ENCODE measurements at regions not wholly inside any gene's neighbourhood (a gene's known extent, or its start where the extent isn't known, plus 50 kb on each side); places are given as distances from the start of the nearest gene placed in this dataset.

GRCh38 chr5:152622628-152623027 lies 217.5 kb upstream of the NMUR2 start:
- Histone ChIP-seq H3K27me3 (no peaks in the 10 kb centered on the region), H3K27ac (no peak overlapping the region), H3K9me3 (no peaks in the 10 kb centered on the region), H3K4me3 (no peak overlapping the region), H3K36me3 (no peaks in the 10 kb centered on the region), H3K4me1 (no peaks in the 10 kb centered on the region)
- TF ChIP-seq POLR2A (IDR thresholded peaks at IDR 0.05): no peak
- TF ChIP-seq, protein P1, sequence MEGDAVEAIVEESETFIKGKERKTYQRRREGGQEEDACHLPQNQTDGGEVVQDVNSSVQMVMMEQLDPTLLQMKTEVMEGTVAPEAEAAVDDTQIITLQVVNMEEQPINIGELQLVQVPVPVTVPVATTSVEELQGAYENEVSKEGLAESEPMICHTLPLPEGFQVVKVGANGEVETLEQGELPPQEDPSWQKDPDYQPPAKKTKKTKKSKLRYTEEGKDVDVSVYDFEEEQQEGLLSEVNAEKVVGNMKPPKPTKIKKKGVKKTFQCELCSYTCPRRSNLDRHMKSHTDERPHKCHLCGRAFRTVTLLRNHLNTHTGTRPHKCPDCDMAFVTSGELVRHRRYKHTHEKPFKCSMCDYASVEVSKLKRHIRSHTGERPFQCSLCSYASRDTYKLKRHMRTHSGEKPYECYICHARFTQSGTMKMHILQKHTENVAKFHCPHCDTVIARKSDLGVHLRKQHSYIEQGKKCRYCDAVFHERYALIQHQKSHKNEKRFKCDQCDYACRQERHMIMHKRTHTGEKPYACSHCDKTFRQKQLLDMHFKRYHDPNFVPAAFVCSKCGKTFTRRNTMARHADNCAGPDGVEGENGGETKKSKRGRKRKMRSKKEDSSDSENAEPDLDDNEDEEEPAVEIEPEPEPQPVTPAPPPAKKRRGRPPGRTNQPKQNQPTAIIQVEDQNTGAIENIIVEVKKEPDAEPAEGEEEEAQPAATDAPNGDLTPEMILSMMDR (IDR thresholded peaks at IDR 0.05): no peak
- DNase-seq: no peak

DNA sequence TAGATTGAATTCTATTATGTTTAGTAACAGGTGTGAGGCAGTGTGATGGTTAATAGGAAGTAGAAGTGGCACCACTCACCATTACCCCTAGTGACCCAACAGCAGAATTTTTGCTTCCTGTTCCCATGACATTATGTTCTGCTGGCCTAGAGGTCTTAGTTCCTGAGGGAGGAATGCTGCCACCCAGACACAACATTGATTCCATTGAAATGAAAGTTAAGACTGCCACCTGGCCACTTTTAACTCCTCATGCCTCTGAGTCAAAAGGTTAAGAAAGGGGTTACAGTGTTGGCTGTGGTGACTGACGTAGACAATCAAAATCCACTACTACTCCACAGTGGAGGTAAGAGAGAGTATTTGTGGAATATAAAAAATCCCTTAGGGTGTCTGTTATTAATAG lies 218.9 kb upstream of the NMUR2 start:
- Histone ChIP-seq H3K9me3 (no peaks in the 10 kb centered on the region), H3K4me1 (no peaks in the 10 kb centered on the region), H3K27me3 (no peaks in the 10 kb centered on the region), H3K36me3 (no peaks in the 10 kb centered on the region), H3K4me3 (no peak overlapping the region), H3K27ac (no peak overlapping the region)
- TF ChIP-seq, protein P1 (IDR thresholded peaks at IDR 0.05): no peak
- no peak for TF ChIP-seq POLR2A (IDR thresholded peaks at IDR 0.05)
- no peak for DNase-seq

DNA sequence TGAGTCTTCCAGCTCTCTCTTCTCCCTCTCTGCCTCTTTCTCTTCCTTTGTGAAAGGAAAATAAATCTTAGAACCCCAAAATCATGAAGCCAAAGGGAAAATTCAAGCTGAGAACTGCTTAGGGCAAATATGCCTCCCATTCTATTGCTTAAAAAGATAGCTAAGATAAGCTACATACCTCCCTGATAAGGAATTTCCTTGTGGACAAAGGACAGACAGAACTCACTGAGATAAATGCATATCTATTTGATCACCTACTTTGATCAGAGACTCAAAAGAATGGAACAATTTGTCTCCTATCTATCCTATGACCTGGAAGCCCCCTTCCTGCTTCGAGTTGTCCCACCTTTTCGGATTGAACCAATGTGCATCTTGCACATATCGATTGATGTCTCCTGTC lies 220.6 kb upstream of the NMUR2 start:
- H3K4me3 ChIP-seq: no peak overlapping the region
- H3K36me3 ChIP-seq: no peaks in the 10 kb centered on the region
- TF ChIP-seq POLR2A (IDR thresholded peaks at IDR 0.05): no peak
- TF ChIP-seq, protein P1 (IDR thresholded peaks at IDR 0.05): no peak
- DNase-seq: no peak
- no peaks in the 10 kb centered on the region for H3K27me3 ChIP-seq
- H3K27ac ChIP-seq: no peak overlapping the region
- no peaks in the 10 kb centered on the region for H3K4me1 ChIP-seq
- no peaks in the 10 kb centered on the region for H3K9me3 ChIP-seq

- Histone ChIP-seq H3K9me3 (no peaks in the 10 kb centered on the region), H3K4me3 (no peak overlapping the region), H3K27ac (no peak overlapping the region), H3K36me3 (no peaks in the 10 kb centered on the region), H3K4me1 (no peaks in the 10 kb centered on the region), H3K27me3 (no peaks in the 10 kb centered on the region)
- no peak for TF ChIP-seq POLR2A (IDR thresholded peaks at IDR 0.05)
- TF ChIP-seq, protein P1 (IDR thresholded peaks at IDR 0.05): no peak
- no peak for DNase-seq
Measured at GRCh38 chr5:152631221-152631620, 226.1 kb upstream of the NMUR2 start.

GRCh38 chr5:152632360-152632759 lies 227.3 kb upstream of the NMUR2 start:
- Histone ChIP-seq H3K4me3 (no peak overlapping the region), H3K27ac (no peak overlapping the region), H3K36me3 (no peaks in the 10 kb centered on the region), H3K9me3 (no peaks in the 10 kb centered on the region), H3K4me1 (no peaks in the 10 kb centered on the region), H3K27me3 (no peaks in the 10 kb centered on the region)
- TF ChIP-seq, protein P1 (IDR thresholded peaks at IDR 0.05): no peak
- TF ChIP-seq POLR2A (IDR thresholded peaks at IDR 0.05): no peak
- no peak for DNase-seq

DNA sequence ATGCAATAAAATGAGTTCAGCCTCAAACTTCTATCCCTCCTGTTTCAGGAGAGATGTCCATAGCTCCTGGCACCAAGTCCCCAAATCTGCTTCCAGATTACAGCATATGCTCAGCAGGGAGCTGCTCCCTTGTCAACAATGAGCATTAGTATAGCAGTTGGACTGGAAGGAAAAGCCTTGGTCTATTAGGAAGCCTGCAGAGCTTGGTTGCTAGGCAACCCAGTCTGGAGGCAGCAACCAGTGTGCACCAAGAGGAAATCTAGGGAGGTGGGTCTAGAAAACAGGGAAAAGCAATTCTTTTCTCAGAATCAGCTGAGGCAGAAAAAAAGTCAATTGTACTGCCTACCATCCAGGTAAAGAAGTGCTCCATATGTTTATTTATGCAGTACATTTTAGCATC lies 229.5 kb upstream of the NMUR2 start:
- DNase-seq: no peak
- Histone ChIP-seq H3K27ac (no peak overlapping the region), H3K36me3 (no peaks in the 10 kb centered on the region), H3K4me3 (no peak overlapping the region), H3K27me3 (no peaks in the 10 kb centered on the region), H3K4me1 (no peaks in the 10 kb centered on the region), H3K9me3 (no peaks in the 10 kb centered on the region)
- TF ChIP-seq POLR2A (IDR thresholded peaks at IDR 0.05): no peak
- TF ChIP-seq, protein P1 (IDR thresholded peaks at IDR 0.05): no peak

All from Peyer's patch (tissue), 4 donors.